Jurkat, Clone E6-1 (cell line): ENCODE measurements at regions not wholly inside any gene's neighbourhood (a gene's known extent, or its start where the extent isn't known, plus 50 kb on each side); places are given as distances from the start of the nearest gene placed in this dataset.

Experiments
- DNase-seq: peaks from one replicate; pipeline ENCODE4 v3.0.0-alpha.2; 2011; ENCODE audit warnings: low read depth, low spot score
- H3K4me3 ChIP-seq: 2 replicates; pipeline ENCODE4 v1.5.1; 2011; ENCODE audit warnings: mild to moderate bottlenecking, low read length, control low read depth, moderate library complexity

DNA sequence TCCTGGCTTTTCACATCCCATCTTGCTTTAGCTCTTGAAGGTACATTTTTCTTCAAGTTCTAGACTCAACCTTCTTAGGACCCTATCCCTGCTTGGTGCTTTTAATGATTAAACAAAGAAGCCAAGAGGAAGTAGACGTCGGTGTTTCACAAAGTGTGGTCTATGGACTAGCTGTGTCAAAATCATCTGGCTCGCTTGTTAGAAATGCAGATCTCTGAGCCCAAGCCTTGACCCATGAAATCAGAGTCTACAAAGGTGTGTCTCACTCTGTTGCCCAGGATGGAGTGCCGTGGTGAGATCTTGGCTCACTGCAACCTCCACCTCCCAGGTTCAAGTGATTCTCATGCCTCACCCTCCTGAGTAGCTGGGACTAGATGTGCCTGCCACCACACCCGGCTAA, 295.5 kb upstream of the KAZN start:
- H3K4me3 ChIP-seq, result no peak overlapping the region
- no peak for DNase-seq

GRCh38 chr1:14304381-14304865, 294.1 kb upstream of the KAZN start:
- no peak for DNase-seq

DNA sequence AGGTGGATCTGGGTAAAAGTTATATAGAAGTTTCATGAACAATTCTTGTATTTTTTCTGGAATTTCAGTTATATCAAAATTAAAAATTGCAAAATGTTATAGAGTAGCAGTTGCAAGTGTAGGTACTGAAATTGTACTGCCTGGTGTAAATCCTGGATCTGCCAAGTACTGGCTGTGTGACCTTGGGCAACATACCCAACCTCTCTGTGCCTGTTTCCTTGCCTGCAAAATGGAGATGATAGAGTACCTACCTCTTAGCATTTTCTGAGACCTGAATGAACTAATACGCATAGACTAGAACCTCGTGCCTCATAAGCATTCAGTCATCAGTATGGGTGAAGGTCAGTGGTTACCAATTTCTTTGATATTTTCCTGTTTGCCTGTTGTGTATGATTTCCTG, 290.0 kb upstream of the KAZN start:
- H3K4me3 ChIP-seq, result no peak overlapping the region
- DNase-seq, result no peak

More at GRCh38 chr1:14304381-14304865, 294.1 kb upstream of the KAZN start:
- no peak overlapping the region for H3K4me3 ChIP-seq

- no peak overlapping the region for H3K4me3 ChIP-seq
- no peak for DNase-seq
Measured at GRCh38 chr1:14309984-14310383, 288.5 kb upstream of the KAZN start.

DNA sequence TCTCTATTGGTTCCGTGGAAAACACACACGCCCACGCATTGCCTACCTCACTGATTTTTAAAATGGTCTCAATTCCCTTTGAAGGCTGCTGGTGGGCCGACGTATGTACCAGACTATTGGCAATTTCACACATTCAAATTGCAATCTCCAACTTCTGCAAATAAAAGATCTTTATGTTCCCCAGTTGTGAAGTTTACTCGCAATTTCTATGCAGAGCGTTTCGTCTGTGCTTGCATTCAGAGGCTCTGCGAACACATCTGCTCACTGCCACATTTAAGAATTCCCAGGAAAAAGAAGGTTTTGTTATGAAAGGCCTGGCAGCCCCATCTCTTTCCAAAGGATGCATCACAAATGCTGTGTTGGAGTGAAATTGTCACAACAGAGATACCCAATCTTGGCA, 288.0 kb upstream of the KAZN start:
- DNase-seq, result no peak
- H3K4me3 ChIP-seq, result no peak overlapping the region

- no peak for DNase-seq
- no peak overlapping the region for H3K4me3 ChIP-seq
Measured at GRCh38 chr1:14313731-14314431, 284.6 kb upstream of the KAZN start.

- no peak overlapping the region for H3K4me3 ChIP-seq
Measured at GRCh38 chr1:14318830-14319229, 279.7 kb upstream of the KAZN start.

DNA sequence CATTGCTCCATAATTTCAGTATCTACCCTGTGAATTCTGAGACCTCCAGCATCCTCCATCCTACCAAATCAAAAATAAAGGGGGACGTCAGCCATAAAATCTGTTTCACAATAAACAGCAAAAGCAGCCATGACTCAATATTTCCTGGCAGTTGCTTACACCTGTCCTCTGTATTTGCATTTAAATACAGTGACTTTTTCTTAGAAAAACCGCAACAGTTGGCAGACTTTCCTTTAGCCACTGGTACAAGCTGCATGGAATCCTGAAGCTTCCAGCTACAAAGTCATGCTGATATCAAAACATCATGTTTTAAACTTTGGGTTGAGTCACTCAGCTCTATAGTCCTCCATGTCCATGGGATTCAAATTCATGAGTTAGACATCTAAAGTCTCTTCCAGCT, 278.0 kb upstream of the KAZN start:
- DNase-seq, result peak; percentile 94

More at GRCh38 chr1:14318830-14319229, 279.7 kb upstream of the KAZN start:
- DNase-seq, result no peak

DNA sequence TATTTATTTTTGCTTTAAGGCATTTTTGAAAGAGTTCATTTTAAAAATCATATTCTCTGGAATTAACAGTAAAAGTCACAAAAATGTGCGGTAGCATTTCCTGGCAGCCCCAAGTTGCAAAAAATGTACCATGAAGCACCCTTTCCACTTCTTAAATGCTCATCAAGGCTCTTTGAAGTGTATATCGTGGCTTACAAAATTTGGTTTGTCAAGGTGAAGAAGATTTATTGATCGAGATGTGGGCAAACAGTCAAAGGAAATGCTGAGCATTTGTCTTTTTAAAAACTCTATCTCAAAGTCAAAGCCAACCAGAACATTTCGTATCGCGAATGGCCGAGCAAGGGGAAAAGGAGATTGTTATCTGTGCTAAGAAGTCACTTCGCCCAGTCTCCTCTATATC, 277.5 kb upstream of the KAZN start:
- DNase-seq, result peak; percentile 97
- peak overlapping the region; percentile 29 for H3K4me3 ChIP-seq

More for the DNA sequence above, 278.0 kb upstream of the KAZN start:
- H3K4me3 ChIP-seq, result peak overlapping the region; percentile 29

DNA sequence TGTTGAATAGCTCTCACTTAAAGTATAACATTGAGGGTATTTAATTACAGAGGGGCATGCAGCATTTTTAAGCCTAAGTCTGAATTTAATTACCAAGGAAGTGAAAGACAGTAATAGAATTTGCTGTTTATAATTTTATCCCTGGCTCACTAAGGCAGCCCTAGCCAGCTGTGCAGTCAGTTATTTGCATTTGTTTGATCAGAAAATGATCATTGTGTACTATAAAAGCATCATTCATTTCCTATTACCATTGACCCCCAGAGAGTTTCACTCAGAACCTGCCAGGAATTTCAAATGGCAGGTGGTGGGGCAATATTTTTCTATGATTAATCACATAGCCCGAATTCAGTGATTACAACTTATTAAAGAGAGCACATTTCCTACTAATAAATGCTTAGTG, 277.1 kb upstream of the KAZN start:
- no peak for DNase-seq

GRCh38 chr1:14323568-14324247, 274.8 kb upstream of the KAZN start:
- no peak for DNase-seq

More for the DNA sequence above, 277.1 kb upstream of the KAZN start:
- H3K4me3 ChIP-seq, result peak overlapping the region; percentile 29

DNA sequence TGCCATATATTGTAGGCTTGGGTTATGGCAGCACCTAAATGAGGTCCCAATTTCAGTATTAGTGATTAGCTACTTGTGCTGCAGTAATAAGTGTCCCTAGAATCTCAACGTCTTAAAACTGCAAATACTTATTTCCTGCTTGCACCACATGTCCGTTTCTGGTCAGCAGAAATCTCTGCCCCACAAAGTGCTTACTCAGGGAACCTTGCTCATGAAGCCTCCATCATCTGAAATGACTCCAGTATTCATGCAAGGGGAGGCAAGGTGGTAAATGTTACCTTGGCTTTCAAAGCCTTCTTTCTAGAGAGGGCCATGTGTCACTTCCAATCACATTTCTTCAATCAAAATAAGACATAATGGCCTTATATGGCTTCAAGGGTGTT, 274.2 kb upstream of the KAZN start:
- no peak for DNase-seq
- H3K4me3 ChIP-seq, result no peak overlapping the region

More at GRCh38 chr1:14323568-14324247, 274.8 kb upstream of the KAZN start:
- H3K4me3 ChIP-seq, result no peak overlapping the region

- DNase-seq, result no peak
- no peak overlapping the region for H3K4me3 ChIP-seq
Measured at GRCh38 chr1:14326857-14327256, 271.6 kb upstream of the KAZN start.

DNA sequence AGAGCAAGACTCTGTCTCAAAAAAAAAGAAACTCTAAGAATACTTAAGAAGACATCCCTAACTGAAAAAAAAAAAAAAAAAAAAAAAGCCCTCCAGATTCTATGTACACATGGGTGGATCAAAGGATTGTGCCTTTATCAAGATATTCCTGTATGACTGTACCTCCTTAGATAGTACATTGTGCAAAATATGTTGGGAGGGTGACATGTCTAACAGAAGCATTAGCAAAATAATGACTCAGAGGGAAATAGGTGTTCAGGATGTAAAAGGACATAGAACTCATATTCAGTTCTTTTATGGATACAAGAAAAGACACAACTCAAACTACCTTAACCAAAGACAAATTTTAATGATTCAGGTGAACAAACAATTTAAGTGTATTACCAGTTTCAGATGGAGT, 269.8 kb upstream of the KAZN start:
- no peak for DNase-seq
- no peak overlapping the region for H3K4me3 ChIP-seq

DNA sequence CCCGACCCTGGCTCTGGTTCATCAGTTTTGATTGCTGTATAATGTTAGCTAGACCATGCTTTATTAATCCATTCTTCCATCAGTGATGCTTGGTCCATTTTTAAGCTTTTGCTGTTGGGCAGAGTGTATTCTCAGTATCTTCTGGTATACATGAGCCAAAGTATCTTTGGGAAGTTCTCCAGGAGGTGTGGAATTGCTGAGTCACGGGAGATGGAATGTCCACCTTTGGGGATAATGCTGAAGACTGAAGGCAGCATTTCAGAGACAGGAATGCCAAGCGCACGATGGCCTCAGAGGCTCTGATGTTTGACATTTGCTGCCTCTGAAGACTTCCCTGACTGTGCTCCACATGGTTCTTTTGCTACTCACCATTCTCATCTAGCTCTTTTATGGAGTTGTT, 266.3 kb upstream of the KAZN start:
- DNase-seq, result no peak
- H3K4me3 ChIP-seq, result no peak overlapping the region

DNA sequence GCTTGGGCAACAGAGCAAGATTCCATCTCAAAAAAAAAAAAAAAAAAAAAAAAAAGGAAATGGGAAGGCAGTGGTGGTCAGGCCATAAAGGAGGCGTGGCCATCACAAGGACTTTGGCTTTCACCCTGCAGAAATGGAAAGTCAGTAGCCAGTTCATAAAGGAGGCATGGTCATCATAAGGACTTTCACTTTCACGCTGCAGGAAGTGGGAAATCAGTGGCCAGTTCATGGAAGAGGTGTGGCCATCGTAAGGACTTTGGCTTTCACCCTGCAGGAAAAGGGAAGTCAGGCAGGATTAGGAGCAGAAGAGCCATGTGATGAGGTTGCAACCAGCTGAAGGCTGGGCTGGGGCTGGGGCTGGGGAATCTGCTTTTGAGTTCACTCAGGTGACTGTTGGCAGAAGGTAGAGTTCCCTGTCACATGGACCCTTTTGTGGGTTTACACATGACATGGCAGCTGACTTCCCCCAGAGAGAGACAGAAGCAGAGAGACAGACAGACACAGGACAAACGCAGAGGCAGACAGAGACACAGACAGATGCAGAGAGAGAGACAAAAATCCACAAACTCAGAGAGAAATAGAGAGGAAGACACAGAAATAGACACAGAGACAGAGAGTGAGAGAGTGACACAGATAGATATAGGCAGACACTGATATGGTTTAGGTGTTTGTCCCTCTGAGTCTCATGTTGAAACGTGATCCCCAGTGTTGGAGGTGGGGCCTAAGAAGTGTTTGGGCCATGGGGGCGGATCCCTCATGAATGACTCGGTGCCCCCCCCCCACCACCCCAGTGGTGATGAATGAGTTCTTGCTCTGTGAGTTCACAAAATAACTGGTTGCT, 263.9 kb upstream of the KAZN start:
- peak; percentile 76 for DNase-seq
- H3K4me3 ChIP-seq, result no peak overlapping the region

GRCh38 chr1:14338509-14338908, 260.0 kb upstream of the KAZN start:
- no peak overlapping the region for H3K4me3 ChIP-seq
- no peak for DNase-seq

DNA sequence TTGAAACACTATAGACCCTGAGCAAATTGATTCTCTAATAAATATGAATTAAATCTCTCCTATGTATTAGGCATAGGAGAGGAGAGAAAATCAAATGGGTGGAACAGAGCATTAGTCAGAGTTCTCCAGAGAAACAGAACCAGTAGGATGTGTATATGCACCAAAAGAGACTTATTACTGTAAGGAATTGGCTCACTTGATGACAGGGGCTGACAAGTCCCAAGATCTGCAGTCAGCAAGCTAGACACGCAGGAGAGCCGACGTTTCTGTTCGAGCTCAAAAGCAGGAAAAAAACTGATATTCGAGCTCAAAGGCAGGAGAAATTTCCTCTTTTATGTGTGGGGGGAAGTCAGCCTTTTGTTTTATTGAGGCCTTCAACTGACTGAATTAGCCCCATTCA, 259.2 kb upstream of the KAZN start:
- no peak for DNase-seq
- no peak overlapping the region for H3K4me3 ChIP-seq

DNA sequence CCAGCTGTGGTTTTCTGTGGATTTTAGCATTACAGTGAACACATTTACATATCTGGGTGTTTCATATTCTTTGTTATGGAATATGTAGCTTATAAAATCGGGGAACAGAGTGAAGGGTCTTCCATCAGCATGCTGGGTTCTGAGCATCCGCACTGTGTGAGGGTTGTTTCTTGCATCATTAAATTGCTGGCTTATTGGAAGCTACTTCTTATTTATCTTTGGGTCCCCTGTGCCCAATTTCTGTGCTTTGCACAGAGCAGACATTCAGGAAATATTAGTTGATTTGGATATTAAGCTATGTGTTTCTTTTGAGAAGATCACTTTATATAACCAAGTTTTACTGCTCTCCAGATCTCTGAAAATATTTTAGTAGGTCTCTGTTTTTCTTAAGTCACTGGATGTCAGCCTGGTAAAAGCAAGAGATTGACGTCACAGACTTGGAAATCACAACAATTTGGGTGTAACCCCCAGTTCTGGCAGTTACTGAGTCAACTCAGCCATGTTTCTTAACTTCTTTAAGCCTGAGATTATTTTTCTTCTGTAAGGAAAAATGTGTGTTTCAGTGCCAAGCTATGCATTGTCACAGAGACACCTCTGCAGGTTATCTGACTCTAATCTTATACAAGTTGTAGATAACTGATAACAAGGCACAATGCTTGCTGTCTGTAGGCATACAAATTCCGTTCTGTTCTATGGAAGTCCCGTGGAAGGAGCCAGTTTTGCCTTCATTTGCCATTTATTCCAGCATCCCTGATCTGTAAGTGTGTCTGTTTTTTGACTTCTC, 258.3 kb upstream of the KAZN start:
- no peak for DNase-seq

More for the DNA sequence above, 258.3 kb upstream of the KAZN start:
- no peak overlapping the region for H3K4me3 ChIP-seq
